Keratinocyte (primary cell): ENCODE measurements at regions not wholly inside any gene's neighbourhood (a gene's known extent, or its start where the extent isn't known, plus 50 kb on each side); places are given as distances from the start of the nearest gene placed in this dataset.

Experiments
- CTCF ChIP-seq, 3 experiments: IDR thresholded peaks in 1 of 3; conservative IDR thresholded peaks in 1 of 3; optimal IDR thresholded peaks in 1 of 3; 2 replicates in 2 of 3; 3 replicates in 1 of 3; pipeline versions ENCODE3 to v1.5.1; 2011; ENCODE audit warnings: low read length in 3 of 3, mild to moderate bottlenecking in 3 of 3, moderate library complexity in 2 of 3, control low read depth in 1 of 3, inconsistent platforms in 1 of 3; ENCODE audit not compliant: insufficient read depth in 2 of 3; ENCODE audit errors: extremely low read depth in 1 of 3
- EZH2 ChIP-seq: IDR thresholded peaks from one replicate; pipeline ENCODE4 v1.6.1; 2012; ENCODE audit warnings: inconsistent platforms, mild to moderate bottlenecking, low read length, moderate library complexity

- TF ChIP-seq CTCF (optimal IDR thresholded peaks at IDR 0.05 in 1 of 3, IDR thresholded peaks at IDR 0.05 in 1 of 3, conservative IDR thresholded peaks at IDR 0.05 in 1 of 3; ENCODE audit: extremely low read depth in 1 of 3, insufficient read depth in 2 of 3, low read length in 3 of 3) (no peak), EZH2 (no peak)
Observed at GRCh38 chr18:1522249-1522615, 617.6 kb downstream of the ADCYAP1 start.
